HEK293 (cell line): ENCODE measurements at regions not wholly inside any gene's neighbourhood (a gene's known extent, or its start where the extent isn't known, plus 50 kb on each side); places are given as distances from the start of the nearest gene placed in this dataset.
A peak's percentile ranks its signal among the peaks of the same experiment; 100 is the strongest.

Experiments used
- CTCF ChIA-PET: fragments of 350-600 bp; formaldehyde crosslinking; extraction: SDS; loops from one replicate; lab custom pipeline; 2021; ENCODE audit warnings: antibody characterized with exemption; lab: Yijun Ruan, JAX
- POLR2A ChIA-PET: fragments of 300-600 bp; formaldehyde crosslinking; extraction: SDS; loops from one replicate; lab custom pipeline; 2020; ENCODE audit warnings: antibody characterized with exemption, inconsistent platforms; lab: Yijun Ruan, JAX
- H3K27ac ChIP-seq: fragments of 200-500 bp; sonication (Bioruptor generic); 2 replicates; pipeline ENCODE4 v1.5.1; 2014; ENCODE audit warnings: low read depth, low read length, control low read depth, inconsistent platforms; ENCODE audit errors: extremely low read depth
- H3K36me3 ChIP-seq, 2 experiments: fragments of 200-500 bp in 1 of 2; sonication (Bioruptor generic) in 1 of 2; 1 replicate in 1 of 2; 2 replicates in 1 of 2; pipeline ENCODE4 v1.5.1; 2014 to 2017; ENCODE audit warnings: inconsistent platforms in 2 of 2, low read length in 2 of 2; ENCODE audit not compliant: control insufficient read depth in 2 of 2, insufficient read depth in 1 of 2
- H3K4me1 ChIP-seq: fragments of 200-500 bp; sonication (Bioruptor generic); 2 replicates; pipeline ENCODE4 v1.5.1; 2014; ENCODE audit warnings: mild to moderate bottlenecking, low read length, inconsistent platforms; ENCODE audit not compliant: control insufficient read depth, insufficient read depth
- H3K4me3 ChIP-seq: 2 replicates; pipeline ENCODE4 v1.5.1; 2011; ENCODE audit warnings: low read depth, mild to moderate bottlenecking, control low read depth, low read length, moderate library complexity
- H3K9me3 ChIP-seq: fragments of 200-500 bp; sonication (Bioruptor generic); 2 replicates; pipeline ENCODE4 v1.5.1; 2014; ENCODE audit warnings: low read depth, low read length, inconsistent platforms; ENCODE audit not compliant: control insufficient read depth, insufficient read depth
- BCL6B ChIP-seq: fragments of 450-650 bp; formaldehyde crosslinking; IDR thresholded peaks from 2 replicates; pipeline ENCODE4 v1.5.1; 2017; ENCODE audit warnings: missing biosample characterization, missing genetic modification characterization
- GLIS1 ChIP-seq: fragments of 450-650 bp; formaldehyde crosslinking; IDR thresholded peaks from 2 replicates; pipeline ENCODE4 v1.5.1; 2016; ENCODE audit warnings: missing biosample characterization, missing genetic modification characterization
- HIC1 ChIP-seq: fragments of 450-650 bp; formaldehyde crosslinking; IDR thresholded peaks from 2 replicates; pipeline ENCODE4 v1.5.1; 2016; ENCODE audit warnings: missing biosample characterization, missing genetic modification characterization
- OVOL3 ChIP-seq: fragments of 450-650 bp; formaldehyde crosslinking; IDR thresholded peaks from 2 replicates; pipeline ENCODE4 v1.5.1; 2016; ENCODE audit warnings: missing biosample characterization, missing genetic modification characterization
- PBX3 ChIP-seq: sonication (generic); formaldehyde crosslinking; IDR thresholded peaks from 2 replicates; pipeline ENCODE4 v1.8.1; 2022; ENCODE audit warnings: mild to moderate bottlenecking, moderate library complexity, missing genetic modification reagents
- REPIN1 ChIP-seq: fragments of 450-650 bp; formaldehyde crosslinking; IDR thresholded peaks from 2 replicates; pipeline ENCODE4 v1.5.1; 2017; ENCODE audit warnings: missing biosample characterization, missing genetic modification characterization, low read depth
- SETDB1 ChIP-seq: IDR thresholded peaks from one replicate; pipeline ENCODE4 v1.6.1; 2017; ENCODE audit warnings: mild to moderate bottlenecking, low read length, moderate library complexity, mixed read lengths; ENCODE audit not compliant: insufficient read length
- ZFP3 ChIP-seq: fragments of 450-650 bp; formaldehyde crosslinking; IDR thresholded peaks from 2 replicates; pipeline ENCODE4 v1.5.1; 2016; ENCODE audit warnings: low read depth, missing biosample characterization, missing genetic modification characterization
- ZFP37 ChIP-seq: fragments of 450-650 bp; formaldehyde crosslinking; IDR thresholded peaks from 2 replicates; pipeline ENCODE4 v1.5.1; 2016; ENCODE audit warnings: missing biosample characterization, missing genetic modification characterization
- ZNF148 ChIP-seq: fragments of 450-650 bp; formaldehyde crosslinking; IDR thresholded peaks from 2 replicates; pipeline ENCODE4 v1.5.0; 2017; ENCODE audit warnings: missing biosample characterization, missing genetic modification characterization, borderline replicate concordance
- ZNF214 ChIP-seq: fragments of 450-650 bp; formaldehyde crosslinking; IDR thresholded peaks from 2 replicates; pipeline ENCODE4 v1.5.1; 2017; ENCODE audit warnings: missing biosample characterization, mild to moderate bottlenecking, missing genetic modification characterization, borderline replicate concordance
- ZNF280D ChIP-seq: fragments of 450-650 bp; formaldehyde crosslinking; IDR thresholded peaks from 2 replicates; pipeline ENCODE4 v1.5.1; 2016; ENCODE audit warnings: missing biosample characterization, missing genetic modification characterization
- ZNF555 ChIP-seq: fragments of 450-650 bp; formaldehyde crosslinking; conservative IDR thresholded peaks from 2 replicates; pipeline ENCODE4 v1.5.1; 2017; ENCODE audit warnings: missing biosample characterization, mild to moderate bottlenecking, missing genetic modification characterization, inconsistent platforms
- ZNF704 ChIP-seq: fragments of 450-650 bp; formaldehyde crosslinking; IDR thresholded peaks from 2 replicates; pipeline ENCODE4 v1.5.1; 2016; ENCODE audit warnings: missing biosample characterization, missing genetic modification characterization
- ZSCAN18 ChIP-seq: fragments of 450-650 bp; formaldehyde crosslinking; IDR thresholded peaks from 2 replicates; pipeline ENCODE4 v1.5.1; 2016; ENCODE audit warnings: missing biosample characterization, missing genetic modification characterization

GRCh38 chr4:15148691-15149090 is 146.4 kb downstream of the CPEB2 start:
- CTCF ChIA-PET, result no interaction called here
- no peak overlapping the region for H3K4me3 ChIP-seq
- no peaks in the 10 kb centered on the region for H3K9me3 ChIP-seq
- POLR2A ChIA-PET, result no interaction called here
- H3K4me1 ChIP-seq, result no peaks in the 10 kb centered on the region
- no peak overlapping the region for H3K27ac ChIP-seq
- no peaks in the 10 kb centered on the region for H3K36me3 ChIP-seq
- TF ChIP-seq BCL6B (tag by site-specific recombination), result no peak

- TF ChIP-seq OVOL3 (tag by site-specific recombination), result no peak
- TF ChIP-seq ZNF280D (tag by site-specific recombination), result no peak
- no peak for TF ChIP-seq SETDB1
- no peak for TF ChIP-seq ZNF148 (tag by site-specific recombination)
- TF ChIP-seq REPIN1 (tag by site-specific recombination), result no peak
- no peak for TF ChIP-seq ZNF214
- no peak for TF ChIP-seq ZNF555 (tag by site-specific recombination)
- no peak for TF ChIP-seq HIC1 (tag by site-specific recombination)
- TF ChIP-seq ZFP3 (tag by site-specific recombination), result no peak
- ChIA-PET POLR2A (no interaction called here), CTCF (no interaction called here)
- Histone ChIP-seq H3K36me3 (no peaks in the 10 kb centered on the region), H3K4me1 (no peaks in the 10 kb centered on the region), H3K9me3 (no peaks in the 10 kb centered on the region), H3K4me3 (no peak overlapping the region), H3K27ac (no peak overlapping the region)
These were observed 147.1 kb downstream of the CPEB2 start for GRCh38 chr4:15149234-15149838.

GRCh38 chr4:15149839-15150592 is 147.7 kb downstream of the CPEB2 start:
- POLR2A ChIA-PET, result no interaction called here

More at GRCh38 chr4:15149839-15150592, 147.7 kb downstream of the CPEB2 start:
- no peak overlapping the region for H3K27ac ChIP-seq
- H3K9me3 ChIP-seq, result no peaks in the 10 kb centered on the region
- CTCF ChIA-PET, result no interaction called here
- no peaks in the 10 kb centered on the region for H3K36me3 ChIP-seq
- H3K4me1 ChIP-seq, result no peaks in the 10 kb centered on the region
- no peak overlapping the region for H3K4me3 ChIP-seq
- TF ChIP-seq GLIS1, result peak; percentile 73
- TF ChIP-seq REPIN1 (tag by site-specific recombination), result no peak
- TF ChIP-seq ZSCAN18 (tag by site-specific recombination), result no peak
- no peak for TF ChIP-seq ZNF704 (tag by site-specific recombination)
- TF ChIP-seq ZFP37 (tag by site-specific recombination), result no peak
- TF ChIP-seq PBX3 (CRISPR knock-in tag), result no peak
